ENCODE measurements at regions not wholly inside any gene's neighbourhood (a gene's known extent, or its start where the extent isn't known, plus 50 kb on each side); places are given as distances from the start of the nearest gene placed in this dataset.

- TF ChIP-seq POLR2AphosphoS5 (IDR thresholded peaks at IDR 0.05; ENCODE audit: low read depth) (no peak), CTCF (IDR thresholded peaks at IDR 0.05; ENCODE audit: insufficient read depth, low read length) (no peak)
Measured at GRCh38 chr4:38343608-38344007, 320.4 kb upstream of the KLF3 start.

Measured in HL-60 (cell line).